ENCODE measurements at regions not wholly inside any gene's neighbourhood (a gene's known extent, or its start where the extent isn't known, plus 50 kb on each side); places are given as distances from the start of the nearest gene placed in this dataset.

DNA sequence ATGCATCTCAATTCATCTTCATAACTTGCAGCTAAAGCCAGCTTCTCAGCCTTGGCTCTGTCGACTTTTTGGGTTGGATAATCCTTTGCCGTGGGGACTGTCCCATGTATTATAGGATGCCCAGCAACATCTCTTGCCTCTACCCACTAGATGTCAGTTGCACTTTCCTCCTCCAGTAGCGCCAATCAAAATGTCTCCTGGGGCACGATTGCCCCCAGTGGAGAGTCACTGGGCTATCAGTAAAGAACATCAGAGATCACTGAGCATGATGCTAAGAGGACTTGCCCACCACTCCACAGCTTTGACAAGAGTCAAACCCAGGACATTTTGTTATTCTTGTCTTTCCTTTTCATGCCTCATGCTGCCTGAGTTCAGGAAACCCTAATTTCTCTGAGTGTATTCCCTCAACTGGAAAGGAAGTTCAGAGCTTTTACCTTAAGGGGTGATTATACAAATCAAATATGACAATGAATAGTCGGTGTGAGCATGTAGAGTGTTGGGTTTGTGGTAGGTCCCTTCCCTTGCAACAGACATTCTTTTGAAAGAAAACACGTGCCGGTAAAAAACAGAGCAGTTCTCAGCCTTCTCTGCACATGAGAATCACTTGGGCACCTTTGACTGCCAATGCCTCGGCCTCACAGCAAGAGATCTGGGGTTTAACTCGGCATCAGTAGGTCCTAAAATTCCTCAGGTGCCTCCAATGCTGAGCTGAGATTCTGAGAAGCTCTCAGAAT lies 980.6 kb downstream of the VRK1 start:
- Histone ChIP-seq H3K9me3 (ENCODE audit: low read length) (peaks cover 80% of the 10 kb centered on the region), H3K79me2 (ENCODE audit: insufficient read depth, low read length) (no peaks in the 10 kb centered on the region), H3K27me3 (ENCODE audit: control insufficient read depth in 1 of 2, insufficient read depth in 2 of 2, low read length in 2 of 2) (no peaks in the 10 kb centered on the region), H3K36me3 (replicated peaks in 1 of 2; ENCODE audit: control insufficient read depth in 1 of 2, insufficient read depth in 2 of 2, low read length in 2 of 2) (no peaks in the 10 kb centered on the region), H3K4me3 (replicated peaks in 1 of 3; ENCODE audit: insufficient read depth in 1 of 3, low read depth in 2 of 3, low read length in 3 of 3) (no peak overlapping the region), H3K9ac (ENCODE audit: insufficient read depth, low read depth, low read length) (no peak overlapping the region), H3K4me2 (ENCODE audit: low read depth, low read length) (no peak overlapping the region), H4K20me1 (ENCODE audit: insufficient read depth, low read length) (no peaks in the 10 kb centered on the region), H3K27ac (ENCODE audit: extremely low read length, insufficient read depth, low read length) (no peak overlapping the region), H2AFZ (ENCODE audit: low read length) (no peak overlapping the region), H3K4me1 (ENCODE audit: insufficient read depth, low read length) (no peaks in the 10 kb centered on the region)
- ChIA-PET POLR2A (no interaction called here), CTCF (ENCODE audit: low intra/inter-chr PET ratio, low total read pairs) (no interaction called here)
- FAIRE-seq = no peak
- WGBS (ENCODE audit: low lambda C conversion rate) = 0% methylated on average over 9 of the region's 9 CpGs
- ATAC-seq = no peak
- no peak for DNase-seq (ENCODE audit: low spot score)
- no TSS peak for BruUV-seq (replicated peaks)
- TF ChIP-seq JUND (CRISPR knock-in tag; IDR thresholded peaks at IDR 0.05) (no peak), SALL1 (CRISPR knock-in tag; IDR thresholded peaks at IDR 0.05) (no peak), KMT2A (CRISPR knock-in tag; IDR thresholded peaks at IDR 0.05) (no peak), RXRB (CRISPR knock-in tag; IDR thresholded peaks at IDR 0.05; ENCODE audit: borderline replicate concordance) (no peak), NR2F1 (CRISPR knock-in tag; IDR thresholded peaks at IDR 0.05) (no peak), HOXD1 (CRISPR knock-in tag; IDR thresholded peaks at IDR 0.05) (no peak), ZC3H4 (CRISPR knock-in tag; IDR thresholded peaks at IDR 0.05; ENCODE audit: borderline replicate concordance) (no peak), ZNF780A (CRISPR knock-in tag; IDR thresholded peaks at IDR 0.05) (no peak), KAT2B (IDR thresholded peaks at IDR 0.05; ENCODE audit: borderline replicate concordance, low read depth, low read length) (no peak), TARDBP (CRISPR knock-in tag; IDR thresholded peaks at IDR 0.05) (no peak), SNAPC2 (CRISPR knock-in tag; IDR thresholded peaks at IDR 0.05) (no peak), FOXA3 (CRISPR knock-in tag; IDR thresholded peaks at IDR 0.05) (no peak), ZIK1 (CRISPR knock-in tag; IDR thresholded peaks at IDR 0.05; ENCODE audit: borderline replicate concordance, low read depth) (no peak), GTF2F1 (IDR thresholded peaks at IDR 0.05; ENCODE audit: low read length) (no peak)
- TF ChIP-seq, protein P1, sequence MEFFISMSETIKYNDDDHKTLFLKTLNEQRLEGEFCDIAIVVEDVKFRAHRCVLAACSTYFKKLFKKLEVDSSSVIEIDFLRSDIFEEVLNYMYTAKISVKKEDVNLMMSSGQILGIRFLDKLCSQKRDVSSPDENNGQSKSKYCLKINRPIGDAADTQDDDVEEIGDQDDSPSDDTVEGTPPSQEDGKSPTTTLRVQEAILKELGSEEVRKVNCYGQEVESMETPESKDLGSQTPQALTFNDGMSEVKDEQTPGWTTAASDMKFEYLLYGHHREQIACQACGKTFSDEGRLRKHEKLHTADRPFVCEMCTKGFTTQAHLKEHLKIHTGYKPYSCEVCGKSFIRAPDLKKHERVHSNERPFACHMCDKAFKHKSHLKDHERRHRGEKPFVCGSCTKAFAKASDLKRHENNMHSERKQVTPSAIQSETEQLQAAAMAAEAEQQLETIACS (CRISPR knock-in tag; IDR thresholded peaks at IDR 0.05) = no peak
- intact Hi-C loops (cut with micrococcal nuclease; ENCODE audit: unreplicated experiment) = no loop called here
- in situ Hi-C loops (cut with HindIII; ENCODE audit: extremely low pct_ligation_motif_present, low pct_unique_long_range_greater_than_20kb) = no loop called here

Measured in HepG2 (cell line).